NCI-H69 (cell line): ENCODE measurements at regions not wholly inside any gene's neighbourhood (a gene's known extent, or its start where the extent isn't known, plus 50 kb on each side); places are given as distances from the start of the nearest gene placed in this dataset.
A peak's percentile ranks its signal among the peaks of the same experiment; 100 is the strongest.

ENCODE experiments used
- DNase-seq: peaks from one replicate; lab custom pipeline; 2025; lab: John Stamatoyannopoulos, UW

DNA sequence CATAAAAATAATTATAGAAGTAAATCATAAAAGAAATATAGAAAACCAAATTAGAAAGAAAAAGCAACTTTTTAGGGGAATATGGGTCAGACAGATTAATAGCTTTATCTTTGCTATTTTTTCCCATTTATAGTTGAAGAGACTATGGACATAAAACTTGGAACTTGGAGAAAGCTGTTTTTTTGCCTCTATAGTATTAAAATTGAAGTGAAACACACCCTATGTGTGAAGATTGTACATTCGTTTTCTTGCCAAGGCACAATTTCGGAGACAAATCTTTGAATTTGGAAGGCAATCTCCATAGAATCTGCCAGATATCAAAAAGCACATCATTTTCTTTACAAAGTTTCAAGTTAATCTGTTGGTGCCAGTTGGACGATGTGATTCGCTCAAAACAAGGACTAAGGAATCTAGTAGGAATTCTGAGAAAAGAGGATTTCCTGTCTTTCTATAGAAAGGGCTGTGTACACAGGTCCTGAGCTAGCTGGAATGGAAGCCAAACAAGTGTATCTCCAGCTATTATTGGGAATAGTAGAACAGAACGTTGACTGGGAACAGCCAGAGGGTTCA, 156.3 kb downstream of the SLC7A11 start:
- no peak for DNase-seq

DNA sequence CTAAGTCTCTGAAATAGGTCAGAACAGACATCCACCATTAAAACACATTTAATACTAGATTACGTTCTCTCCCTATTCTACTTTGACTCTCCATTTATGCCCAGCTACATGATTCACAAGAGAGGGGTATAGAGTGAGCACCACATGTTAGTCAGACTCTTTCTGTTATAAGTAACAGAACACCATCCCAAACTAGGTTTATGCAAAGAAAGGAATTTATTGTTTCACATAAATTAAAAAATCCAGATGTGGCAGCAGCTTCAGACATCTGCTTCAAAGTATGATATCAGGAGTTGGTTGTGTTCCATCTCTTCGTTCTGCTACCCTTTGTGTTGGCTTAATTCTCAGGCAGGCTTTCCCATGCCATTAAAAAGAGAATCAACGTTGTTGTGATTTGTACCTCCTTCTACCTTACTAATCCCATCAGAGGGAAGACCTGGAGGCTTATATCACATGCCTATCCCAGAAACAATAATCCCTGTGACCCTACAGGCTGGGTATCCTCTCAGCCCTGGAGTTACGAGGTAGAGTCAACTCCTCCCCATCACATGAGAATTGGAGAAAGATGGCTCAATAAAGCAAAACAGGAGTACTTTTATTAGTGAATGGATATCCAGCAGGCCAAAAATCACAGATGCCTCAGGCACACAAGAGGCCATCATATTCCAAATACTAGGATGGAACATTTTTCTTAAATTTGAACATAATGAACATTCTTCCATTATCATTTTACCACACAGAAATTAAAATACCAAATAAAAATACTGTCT, 163.2 kb downstream of the SLC7A11 start:
- DNase-seq = no peak

DNA sequence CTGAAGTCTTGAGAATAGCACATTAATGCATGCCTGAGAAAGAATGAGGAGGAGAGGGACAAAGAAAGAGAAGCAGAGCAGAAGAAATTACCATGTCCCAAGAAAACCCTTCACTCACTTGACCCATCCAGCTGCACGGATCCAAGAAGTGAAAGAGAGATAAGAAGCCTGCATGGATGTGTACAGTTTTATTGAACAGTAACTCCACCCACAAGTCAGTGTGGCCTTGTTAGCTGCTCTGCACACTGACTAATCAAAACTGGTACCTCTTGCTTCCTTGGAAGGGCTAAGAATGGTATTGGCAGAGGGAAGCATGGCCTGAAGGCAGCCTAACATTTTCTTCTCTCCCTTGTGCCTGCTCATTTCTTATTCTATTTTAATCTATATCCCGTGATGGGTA, 163.9 kb downstream of the SLC7A11 start:
- DNase-seq = no peak

DNA sequence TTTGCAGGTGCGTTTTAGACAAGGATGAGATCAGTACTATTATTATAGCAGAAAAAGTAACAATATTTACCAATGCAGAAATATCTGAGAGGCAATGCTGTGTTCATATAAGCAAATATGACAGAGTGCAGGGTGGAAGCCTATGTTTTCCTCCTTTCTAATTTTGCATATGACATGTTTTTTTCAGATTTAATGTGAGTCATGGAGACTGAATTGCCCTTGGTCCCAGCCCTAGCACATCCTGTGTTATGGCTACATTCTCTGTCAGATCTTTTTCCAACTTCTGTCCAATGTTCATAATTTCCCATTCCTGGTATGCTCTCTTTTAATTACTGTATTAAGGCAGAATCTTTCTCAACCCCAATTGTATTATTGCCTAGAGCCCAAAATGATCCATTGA, 165.6 kb downstream of the SLC7A11 start:
- no peak for DNase-seq

DNA sequence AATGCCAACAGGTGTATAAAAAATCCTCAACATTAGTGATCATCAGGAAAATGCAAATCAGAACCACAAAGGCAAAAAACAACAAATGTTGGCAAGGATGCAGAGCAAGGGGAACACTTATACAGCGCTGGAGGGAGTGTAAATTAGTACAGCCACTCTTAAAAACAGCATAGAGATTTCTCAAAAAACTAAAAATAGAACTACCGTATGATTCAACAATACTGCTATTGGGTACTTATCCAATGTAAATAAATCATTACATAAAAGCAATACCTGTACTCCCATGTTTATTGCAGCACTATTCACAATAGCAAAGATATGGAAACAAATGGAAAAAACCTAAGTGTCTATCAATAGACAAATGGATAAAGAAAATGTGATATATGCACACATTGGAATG, 171.3 kb downstream of the SLC7A11 start:
- DNase-seq = no peak

DNA sequence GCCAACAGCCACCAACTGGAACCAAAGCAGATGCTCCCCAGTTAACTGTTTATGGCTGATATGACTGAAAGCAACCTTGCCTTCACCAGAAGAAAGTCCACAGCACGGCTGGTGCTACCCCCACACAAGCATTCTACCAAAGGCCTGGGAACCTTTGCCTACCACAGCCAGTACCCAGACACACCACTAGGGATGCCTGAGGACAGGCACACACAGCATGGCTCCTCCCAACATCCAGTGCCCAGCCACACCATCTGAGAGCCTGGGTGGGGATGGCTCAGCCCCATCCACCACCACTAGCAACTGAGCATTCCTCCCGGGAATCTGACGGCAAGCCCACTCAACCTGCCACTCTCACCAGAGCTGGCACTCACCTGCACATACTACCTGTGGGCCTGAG, 178.6 kb downstream of the SLC7A11 start:
- DNase-seq = no peak

DNA sequence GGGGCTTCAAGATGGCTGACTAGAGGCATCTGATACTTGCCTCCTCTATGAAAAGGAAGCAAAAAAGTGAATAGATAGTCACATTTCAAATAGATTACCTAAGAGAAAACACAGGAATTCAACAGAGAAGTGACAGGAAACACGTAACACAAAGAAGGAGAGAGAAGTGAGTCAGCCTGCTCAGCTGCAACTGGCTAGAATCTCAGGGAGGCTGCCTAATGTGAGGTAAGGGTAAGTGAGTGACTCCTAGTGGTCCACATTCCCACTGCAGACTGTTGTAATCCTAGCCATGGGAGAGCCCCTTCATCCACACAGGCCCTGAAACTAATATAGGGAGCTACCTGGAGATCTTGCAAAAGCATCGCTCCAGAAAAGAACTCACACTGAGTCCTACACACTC, 179.2 kb downstream of the SLC7A11 start:
- DNase-seq = no peak

DNA sequence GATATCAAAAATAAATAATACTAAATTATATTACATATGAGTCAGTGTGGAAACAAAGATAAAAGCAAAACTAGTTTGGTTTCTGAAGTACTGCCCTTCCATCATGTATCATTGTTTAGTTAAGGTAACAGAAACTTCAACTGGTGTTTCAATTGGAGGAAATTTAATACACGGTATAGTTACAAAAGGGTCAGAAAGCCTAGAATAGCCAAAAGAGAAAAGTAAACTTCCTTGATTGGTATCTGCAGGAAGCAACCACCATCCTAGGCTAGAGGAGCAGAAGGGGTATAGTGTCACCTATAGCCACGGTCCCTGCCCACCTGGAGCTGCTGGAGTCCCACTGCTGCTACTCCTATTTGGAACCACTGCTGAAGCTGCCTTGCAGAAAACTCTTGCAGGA, 185.6 kb downstream of the SLC7A11 start:
- peak; percentile 12 for DNase-seq

DNA sequence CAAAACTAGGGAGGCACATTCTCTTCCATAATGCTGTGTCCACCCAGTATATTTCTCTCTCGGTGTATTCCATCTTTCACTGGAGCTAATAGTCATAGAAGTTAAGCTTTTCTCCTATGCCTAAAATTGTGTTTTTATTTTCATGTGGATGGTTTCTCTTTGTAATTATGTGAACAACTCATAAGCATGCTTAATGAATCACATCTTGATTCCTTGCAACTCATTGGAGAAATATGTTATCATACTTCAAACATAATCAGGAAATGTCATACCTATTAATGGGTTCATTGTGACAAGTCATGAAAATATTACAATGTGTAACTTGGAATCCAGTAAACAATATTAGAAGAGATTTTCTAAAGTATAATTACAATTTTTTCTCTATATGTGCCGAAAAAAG, 186.3 kb downstream of the SLC7A11 start:
- DNase-seq = no peak

DNA sequence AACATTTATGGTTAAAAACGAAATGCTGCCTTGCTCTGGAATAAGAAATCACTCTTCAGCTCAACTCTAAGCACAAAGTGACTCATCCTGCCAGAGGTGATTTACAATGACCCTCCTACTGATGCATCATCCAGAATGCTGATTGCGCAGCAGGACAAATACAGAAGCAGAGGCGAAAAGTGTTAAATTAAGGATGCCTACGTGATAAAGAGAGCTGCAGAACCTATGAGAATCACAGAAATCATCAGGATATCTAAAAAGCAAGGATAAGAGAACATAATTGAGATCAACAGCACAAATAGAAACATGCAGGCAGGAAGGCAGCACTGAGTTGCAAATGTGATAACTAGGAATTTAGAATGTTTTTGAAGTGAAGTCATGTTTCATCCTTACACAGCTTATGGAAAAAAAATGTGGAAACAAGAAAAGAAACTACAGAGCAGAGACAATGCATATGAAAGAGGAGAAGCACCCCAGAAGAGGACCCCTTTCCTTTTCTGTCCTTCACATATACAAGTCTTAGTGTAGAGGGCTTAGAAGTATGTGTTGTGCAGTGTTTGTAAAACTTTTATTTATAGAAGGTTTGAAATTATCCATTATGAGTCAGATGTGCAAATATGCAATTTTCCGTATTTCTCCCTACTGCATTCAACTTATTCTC, 188.4 kb downstream of the SLC7A11 start:
- peak; percentile 12 for DNase-seq

DNA sequence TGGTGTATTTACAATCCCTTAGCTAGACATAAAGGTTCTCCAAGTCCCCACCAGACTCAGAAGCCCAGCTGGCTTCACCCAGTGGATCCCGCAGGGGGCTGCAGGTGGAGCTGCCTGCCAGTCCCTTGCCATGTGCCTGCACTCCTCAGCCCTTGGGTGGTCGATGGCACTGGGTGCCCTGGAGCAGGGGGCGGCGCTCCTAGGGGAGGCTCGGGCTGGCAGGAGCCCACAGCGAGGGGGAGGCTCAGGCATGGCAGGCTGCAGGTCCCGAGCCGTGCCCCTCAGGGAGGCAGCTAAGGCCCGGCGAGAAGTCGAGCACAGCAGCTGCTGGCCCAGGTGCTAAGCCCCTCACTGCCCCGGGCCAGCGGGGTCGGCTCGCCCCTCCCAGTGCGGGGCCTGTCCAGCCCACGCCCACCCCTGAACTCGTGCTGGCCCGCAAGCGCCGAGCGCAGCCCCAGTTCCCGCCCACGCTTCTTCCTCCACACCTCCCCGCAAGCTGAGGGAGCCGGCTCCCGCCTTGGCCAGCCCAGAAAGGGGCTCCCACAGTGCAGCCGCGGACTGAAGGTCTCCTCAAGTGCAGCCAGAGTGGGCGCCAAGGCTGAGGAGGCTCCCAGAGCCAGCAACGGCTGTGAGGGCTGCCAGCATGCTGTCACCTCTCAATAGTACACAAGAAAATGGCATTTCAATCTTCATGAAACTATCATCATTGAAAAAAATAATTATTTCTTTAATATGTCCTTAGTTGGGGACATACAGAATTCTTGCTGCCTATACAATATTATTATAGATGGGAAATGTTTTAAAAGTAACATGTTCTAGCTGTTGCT, 189.1 kb downstream of the SLC7A11 start:
- DNase-seq = no peak

DNA sequence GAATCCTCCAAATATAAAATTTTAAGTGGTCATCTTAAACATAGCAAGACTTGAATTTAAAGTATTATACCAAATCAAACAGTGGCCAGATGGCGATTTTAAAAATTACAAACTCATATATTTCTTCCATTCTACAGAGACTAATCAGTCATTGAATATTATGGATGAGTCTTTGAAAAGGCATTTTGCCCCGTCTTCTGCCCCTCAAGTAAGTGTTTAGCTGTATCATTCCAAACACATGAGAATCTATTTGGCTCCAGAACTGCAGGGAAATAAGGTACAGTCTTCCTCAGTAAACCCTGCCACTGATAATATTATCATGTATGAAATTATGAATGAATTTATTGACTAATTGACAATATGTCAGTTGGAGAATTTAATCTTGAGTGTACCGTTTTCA, 191.0 kb downstream of the SLC7A11 start:
- no peak for DNase-seq

DNA sequence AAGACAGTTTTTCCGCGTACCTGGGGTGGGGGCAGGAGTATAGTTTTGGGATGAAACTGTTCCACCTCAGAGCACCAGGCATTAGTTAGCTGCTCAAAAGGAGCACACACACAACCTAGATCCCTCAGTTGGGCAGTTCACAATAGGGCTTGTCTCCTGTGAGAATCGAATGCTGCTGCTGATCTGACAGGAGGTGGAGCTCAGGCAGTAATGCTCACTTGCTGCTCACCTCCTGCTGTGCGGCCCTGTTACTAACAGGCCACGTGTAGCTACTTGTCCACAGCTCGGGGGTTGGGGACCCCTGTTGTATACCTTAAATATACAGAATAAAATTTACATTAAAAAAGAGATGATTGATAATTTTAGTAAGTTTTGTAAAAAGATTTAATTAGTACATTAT, 191.5 kb downstream of the SLC7A11 start:
- peak; percentile 68 for DNase-seq

DNA sequence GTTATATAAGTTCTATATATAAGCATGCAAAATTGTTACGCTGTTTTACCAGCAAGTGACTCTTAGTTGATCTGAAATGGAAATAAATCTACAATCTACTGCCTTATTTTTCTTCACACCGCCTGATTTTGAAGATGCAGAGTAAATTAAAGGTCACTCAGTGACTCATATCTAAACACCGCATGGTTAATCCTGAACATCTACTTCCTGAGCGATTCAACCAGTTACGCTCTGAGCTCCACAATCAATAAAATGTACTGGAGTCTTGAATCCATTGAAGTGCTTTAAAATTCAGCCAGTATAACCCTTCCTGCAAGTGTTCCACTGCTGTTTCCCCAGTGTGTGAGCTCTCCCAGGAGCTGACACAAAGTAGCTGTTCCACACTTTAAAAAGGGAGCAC, 192.8 kb downstream of the SLC7A11 start:
- DNase-seq = no peak

DNA sequence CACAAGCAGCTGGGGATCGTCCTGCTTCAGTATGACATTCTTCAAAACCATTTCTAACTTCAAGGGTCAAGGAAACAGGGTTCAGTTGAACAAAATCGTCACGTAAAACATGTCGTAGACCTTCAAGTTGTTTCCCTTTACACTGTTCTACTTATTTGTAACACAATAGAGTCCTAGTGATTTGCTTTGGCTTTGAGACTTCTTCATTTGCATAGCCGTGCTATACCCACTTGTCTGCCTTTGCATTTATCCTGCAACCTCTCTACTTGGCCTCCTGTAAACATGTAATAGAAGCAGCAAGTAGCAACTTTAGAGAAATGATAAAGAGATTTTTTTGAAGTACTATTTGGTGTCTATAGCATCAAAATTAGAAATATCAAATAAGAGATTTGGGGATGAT, 194.9 kb downstream of the SLC7A11 start:
- no peak for DNase-seq

DNA sequence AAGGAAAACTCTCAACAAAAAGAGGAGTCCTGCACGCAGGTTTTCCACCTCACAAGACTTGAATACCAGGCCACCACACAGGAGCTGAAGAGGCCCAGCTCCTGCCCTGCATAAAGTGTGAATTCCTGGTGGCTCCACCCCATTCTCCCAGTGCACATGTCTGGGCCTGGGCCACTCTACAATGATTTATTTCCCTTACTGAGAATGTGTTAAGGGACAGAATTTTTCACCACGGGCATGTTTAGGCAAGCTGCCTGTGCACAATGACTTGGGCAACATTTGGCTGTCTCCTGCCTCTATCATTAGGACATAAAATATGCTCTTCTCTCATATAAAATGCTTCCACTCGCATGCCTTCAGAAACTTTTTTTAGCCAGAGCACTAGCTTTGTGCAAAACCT, 197.1 kb downstream of the SLC7A11 start:
- DNase-seq = peak; percentile 78

DNA sequence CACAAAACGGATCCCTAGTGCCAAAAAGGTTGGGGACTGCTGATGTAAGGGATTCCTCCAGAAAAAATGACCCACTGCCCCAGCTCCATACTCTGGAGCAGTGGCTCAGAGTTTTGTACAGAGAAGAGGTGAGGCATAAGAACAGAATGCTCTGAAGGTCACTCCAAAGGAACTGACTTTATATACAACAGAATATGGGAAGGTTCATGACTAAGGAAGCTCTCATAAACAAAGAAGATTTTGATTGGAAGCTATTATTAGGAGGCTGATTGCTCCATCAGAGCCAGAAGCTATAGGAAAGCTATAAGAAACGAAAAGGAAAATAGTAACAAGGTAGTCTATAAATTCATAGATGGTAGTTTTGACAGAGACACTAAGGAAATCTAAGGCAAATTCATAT, 203.1 kb downstream of the SLC7A11 start:
- no peak for DNase-seq

DNA sequence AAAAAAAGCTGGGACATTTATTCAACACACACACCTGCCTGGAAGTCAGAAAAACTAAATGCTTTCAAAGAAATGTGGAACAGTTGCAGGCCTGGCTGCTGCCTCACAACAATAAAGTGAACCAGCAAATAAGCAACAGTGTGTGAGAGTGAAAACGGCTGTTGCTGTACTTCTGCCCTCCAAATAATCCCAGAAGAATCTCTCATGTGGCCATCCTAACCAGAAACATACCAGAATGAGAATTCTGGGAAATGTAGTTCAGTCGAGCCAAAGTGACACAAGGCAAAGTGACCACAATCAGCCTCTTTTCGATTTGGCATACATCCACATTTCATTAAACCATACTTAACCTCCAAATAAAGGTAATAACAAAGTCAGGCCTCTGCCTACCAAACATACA, 204.5 kb downstream of the SLC7A11 start:
- no peak for DNase-seq

DNA sequence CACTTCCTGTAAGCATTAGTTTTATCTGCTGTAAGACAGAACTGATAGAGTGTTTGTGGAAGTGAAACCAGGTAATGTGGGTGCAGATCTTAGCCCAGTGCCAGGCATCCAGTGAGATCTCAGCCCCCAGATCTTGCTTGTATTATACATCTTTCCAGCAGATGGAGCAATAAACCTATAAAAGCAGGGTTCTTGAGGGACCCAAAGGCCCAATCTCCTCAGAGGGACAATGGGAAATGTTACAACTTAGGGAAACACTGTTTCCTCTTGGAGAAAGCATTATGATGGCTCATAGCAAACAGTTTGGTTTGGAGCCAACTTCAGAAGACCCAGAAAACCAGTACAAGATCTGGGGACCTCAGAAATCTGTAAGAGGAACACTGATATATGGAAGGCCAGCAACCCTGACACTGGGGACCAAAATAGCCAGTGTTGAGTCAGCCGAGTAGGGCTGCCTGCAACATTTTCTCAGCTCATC, 206.3 kb downstream of the SLC7A11 start:
- peak; percentile 64 for DNase-seq

DNA sequence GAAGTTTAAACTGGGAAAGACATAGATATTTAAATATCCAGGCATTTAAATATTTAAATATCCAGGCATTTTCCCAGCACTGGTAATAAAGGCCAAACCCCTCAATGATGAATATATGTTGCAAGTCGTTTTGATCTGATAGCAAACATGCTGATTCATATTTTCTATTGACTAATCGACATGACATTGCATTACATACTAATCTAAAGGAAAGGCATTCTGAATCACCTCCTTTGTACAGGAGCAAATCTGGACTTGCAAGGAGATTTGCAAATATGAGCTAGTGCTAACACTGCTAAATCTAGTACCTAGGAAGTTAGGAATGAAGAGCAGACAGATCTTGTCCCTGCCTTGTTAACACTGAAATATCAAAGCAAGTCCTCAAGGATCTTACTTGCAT, 207.3 kb downstream of the SLC7A11 start:
- no peak for DNase-seq

DNA sequence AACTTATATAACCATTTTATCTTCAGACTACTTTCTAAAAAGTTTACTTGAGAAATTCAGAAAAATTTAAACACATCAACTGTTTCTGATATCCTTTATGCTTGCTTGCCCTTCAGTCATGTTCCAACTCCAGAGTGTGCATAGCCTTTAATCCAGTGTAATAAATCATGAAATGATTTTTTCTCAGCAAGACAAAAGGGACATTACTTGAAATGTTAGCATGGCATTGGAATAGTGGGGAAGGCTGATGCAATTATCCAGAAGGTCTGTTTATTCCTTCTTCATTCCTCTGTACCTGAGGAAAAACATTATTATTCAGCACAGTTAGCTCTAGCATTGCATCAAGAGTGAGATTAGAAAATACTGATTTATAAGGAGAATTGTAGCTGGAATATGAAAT, 209.9 kb downstream of the SLC7A11 start:
- DNase-seq = peak; percentile 47

DNA sequence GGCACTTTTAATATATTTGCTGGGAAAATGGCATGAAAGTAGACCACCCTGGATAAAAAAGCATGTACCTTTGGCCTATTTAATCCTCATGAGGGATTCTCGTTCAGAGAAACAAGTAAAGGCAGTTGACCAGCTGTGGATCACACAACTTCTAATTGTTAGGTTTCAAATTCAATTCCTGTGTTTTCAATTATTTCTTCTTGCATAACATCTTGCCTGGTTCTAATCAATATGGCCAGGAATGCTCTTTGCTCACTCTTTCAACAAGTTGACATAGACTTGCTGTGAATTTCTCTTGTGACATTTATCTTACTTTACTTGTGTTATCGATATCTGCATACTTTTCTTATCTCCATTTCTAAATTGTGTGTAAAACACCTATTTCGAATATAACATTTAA, 211.8 kb downstream of the SLC7A11 start:
- no peak for DNase-seq

DNA sequence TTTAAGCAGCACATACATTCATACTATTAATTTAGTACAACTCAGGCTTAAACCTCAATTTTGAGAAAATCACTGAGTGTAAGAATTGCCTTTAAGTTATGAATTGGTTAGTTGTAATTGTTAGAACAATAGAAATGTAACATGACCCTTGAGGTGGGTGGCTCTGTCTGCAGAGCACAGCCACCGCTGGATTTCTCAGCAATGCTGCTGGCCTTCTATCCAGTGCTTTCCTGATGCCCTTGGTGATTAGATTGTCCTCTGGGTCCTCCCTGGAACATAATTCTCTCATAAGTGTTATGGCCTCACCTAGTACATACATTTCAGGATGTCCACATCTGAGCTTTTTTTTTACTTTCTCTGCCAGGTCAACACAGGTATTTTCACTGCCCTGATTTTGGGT, 213.2 kb downstream of the SLC7A11 start:
- no peak for DNase-seq
